ENCODE measurements at regions not wholly inside any gene's neighbourhood (a gene's known extent, or its start where the extent isn't known, plus 50 kb on each side); places are given as distances from the start of the nearest gene placed in this dataset.

GRCh38 chr12:46635818-46636217, 190.0 kb downstream of the SLC38A4 start:
- no peak for TF ChIP-seq POLR2A (IDR thresholded peaks at IDR 0.05; ENCODE audit: low read depth, low read length)
- no peak for TF ChIP-seq POLR2AphosphoS5 (IDR thresholded peaks at IDR 0.05; ENCODE audit: low read depth, low read length)

Data from GM12891 (cell line).